OCI-LY7 (cell line): ENCODE measurements at regions not wholly inside any gene's neighbourhood (a gene's known extent, or its start where the extent isn't known, plus 50 kb on each side); places are given as distances from the start of the nearest gene placed in this dataset.

ENCODE experiments used
- EZH2phosphoT487 ChIP-seq: fragments of 200-600 bp; sonication (generic); IDR thresholded peaks from 2 replicates; pipeline ENCODE4 v1.6.1; 2018; ENCODE audit warnings: low read depth, borderline replicate concordance, mild to moderate bottlenecking, mixed run types, antibody characterized with exemption, low read length, moderate library complexity, mixed read lengths
- TF ChIP-seq, protein P1 (sequence below): fragments of 200-600 bp; sonication (generic); conservative IDR thresholded peaks from 2 replicates; pipeline ENCODE4 v1.5.1; 2014; ENCODE audit warnings: mild to moderate bottlenecking, antibody characterized with exemption, low read length, moderate library complexity, mixed read lengths

DNA sequence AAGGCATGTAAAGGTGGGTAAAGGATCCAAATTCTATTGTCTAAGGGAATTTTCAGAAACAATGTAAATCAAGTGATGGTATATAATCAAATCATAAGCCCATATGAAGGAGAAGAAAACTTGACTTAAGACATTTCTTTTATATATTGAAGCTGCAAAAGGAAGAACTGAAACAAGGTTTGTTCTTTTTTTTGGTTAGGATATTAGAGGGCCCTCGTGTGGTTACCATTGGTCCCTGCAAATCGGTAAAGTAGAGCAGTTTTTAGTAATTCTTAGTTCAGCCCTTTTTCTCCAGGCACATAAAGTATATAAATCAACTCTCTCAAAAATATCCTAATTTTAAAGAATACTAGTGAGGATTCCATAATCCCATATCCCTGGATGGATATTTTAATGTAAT is 105.6 kb upstream of the STK17B start:
- TF ChIP-seq, protein P1, sequence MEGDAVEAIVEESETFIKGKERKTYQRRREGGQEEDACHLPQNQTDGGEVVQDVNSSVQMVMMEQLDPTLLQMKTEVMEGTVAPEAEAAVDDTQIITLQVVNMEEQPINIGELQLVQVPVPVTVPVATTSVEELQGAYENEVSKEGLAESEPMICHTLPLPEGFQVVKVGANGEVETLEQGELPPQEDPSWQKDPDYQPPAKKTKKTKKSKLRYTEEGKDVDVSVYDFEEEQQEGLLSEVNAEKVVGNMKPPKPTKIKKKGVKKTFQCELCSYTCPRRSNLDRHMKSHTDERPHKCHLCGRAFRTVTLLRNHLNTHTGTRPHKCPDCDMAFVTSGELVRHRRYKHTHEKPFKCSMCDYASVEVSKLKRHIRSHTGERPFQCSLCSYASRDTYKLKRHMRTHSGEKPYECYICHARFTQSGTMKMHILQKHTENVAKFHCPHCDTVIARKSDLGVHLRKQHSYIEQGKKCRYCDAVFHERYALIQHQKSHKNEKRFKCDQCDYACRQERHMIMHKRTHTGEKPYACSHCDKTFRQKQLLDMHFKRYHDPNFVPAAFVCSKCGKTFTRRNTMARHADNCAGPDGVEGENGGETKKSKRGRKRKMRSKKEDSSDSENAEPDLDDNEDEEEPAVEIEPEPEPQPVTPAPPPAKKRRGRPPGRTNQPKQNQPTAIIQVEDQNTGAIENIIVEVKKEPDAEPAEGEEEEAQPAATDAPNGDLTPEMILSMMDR, result peak; percentile 97
- TF ChIP-seq EZH2phosphoT487, result no peak
